Fibroblast of lung (primary cell): ENCODE measurements at regions not wholly inside any gene's neighbourhood (a gene's known extent, or its start where the extent isn't known, plus 50 kb on each side); places are given as distances from the start of the nearest gene placed in this dataset.
A peak's percentile ranks its signal among the peaks of the same experiment; 100 is the strongest.

Source experiments
- DNase-seq, 2 donors: peaks; one replicate each; pipeline versions ENCODE4 v3.0.0 to v3.0.0-alpha.2; 2010; ENCODE audit warnings: low read depth in 2 of 2
- H2AFZ ChIP-seq: 2 replicates; pipeline ENCODE4 v1.5.1; 2012; ENCODE audit warnings: low read length, control low read depth, inconsistent platforms
- H3K27ac ChIP-seq: 2 replicates; pipeline ENCODE4 v1.5.1; 2011; ENCODE audit warnings: low read length, control low read depth; ENCODE audit not compliant: insufficient read depth
- H3K27me3 ChIP-seq: 2 replicates; pipeline ENCODE4 v1.5.1; 2011; ENCODE audit warnings: mild to moderate bottlenecking, low read length; ENCODE audit not compliant: control insufficient read depth, insufficient read depth
- H3K36me3 ChIP-seq: 2 replicates; pipeline ENCODE4 v1.5.1; 2011; ENCODE audit warnings: low read length; ENCODE audit not compliant: control insufficient read depth, insufficient read depth
- H3K4me1 ChIP-seq: 2 replicates; pipeline ENCODE4 v1.5.1; 2011; ENCODE audit warnings: low read length; ENCODE audit not compliant: control insufficient read depth, insufficient read depth; ENCODE audit errors: extremely low read depth
- H3K4me2 ChIP-seq: 2 replicates; pipeline ENCODE4 v1.5.1; 2011; ENCODE audit warnings: low read length, control low read depth; ENCODE audit not compliant: insufficient read depth; ENCODE audit errors: extremely low read depth
- H3K4me3 ChIP-seq, 4 experiments: fragments of 200-600 bp in 1 of 4; sonication (generic) in 1 of 4; replicated peaks in 1 of 4; 2 replicates each; pipeline ENCODE4 v1.5.1; 2011 to 2016; ENCODE audit warnings: low read length in 4 of 4, low read depth in 3 of 4, mild to moderate bottlenecking in 3 of 4, control low read depth in 2 of 4, inconsistent platforms in 1 of 4, mixed read lengths in 1 of 4; ENCODE audit not compliant: insufficient read depth in 1 of 4; ENCODE audit errors: control extremely low read depth in 1 of 4
- H3K79me2 ChIP-seq: 2 replicates; pipeline ENCODE4 v1.5.1; 2012; ENCODE audit warnings: mild to moderate bottlenecking, low read length, inconsistent platforms; ENCODE audit not compliant: control insufficient read depth, insufficient read depth
- H3K9ac ChIP-seq: 2 replicates; pipeline ENCODE4 v1.5.1; 2011; ENCODE audit warnings: mild to moderate bottlenecking, low read length, control low read depth; ENCODE audit not compliant: insufficient read depth
- H3K9me3 ChIP-seq: 2 replicates; pipeline ENCODE4 v1.5.1; 2012; ENCODE audit warnings: low read depth, low read length; ENCODE audit not compliant: control insufficient read depth, insufficient read depth
- H4K20me1 ChIP-seq: 2 replicates; pipeline ENCODE4 v1.5.1; 2011; ENCODE audit warnings: low read length; ENCODE audit not compliant: control insufficient read depth, insufficient read depth; ENCODE audit errors: extremely low read depth
- EZH2 ChIP-seq: IDR thresholded peaks from 2 replicates; pipeline ENCODE4 v1.5.1; 2012; ENCODE audit warnings: low read length, control low read depth, mild to moderate bottlenecking; ENCODE audit errors: missing control alignments
- TF ChIP-seq, protein P1 (sequence below), 2 donors: IDR thresholded peaks in 1 of 2; conservative IDR thresholded peaks in 1 of 2; 1 replicate in 1 of 2; 2 replicates in 1 of 2; pipeline ENCODE4 v1.5.1; 2011 to 2012; ENCODE audit warnings: low read length in 2 of 2, control low read depth in 1 of 2, inconsistent platforms in 1 of 2, low read depth in 1 of 2, mild to moderate bottlenecking in 1 of 2

DNA sequence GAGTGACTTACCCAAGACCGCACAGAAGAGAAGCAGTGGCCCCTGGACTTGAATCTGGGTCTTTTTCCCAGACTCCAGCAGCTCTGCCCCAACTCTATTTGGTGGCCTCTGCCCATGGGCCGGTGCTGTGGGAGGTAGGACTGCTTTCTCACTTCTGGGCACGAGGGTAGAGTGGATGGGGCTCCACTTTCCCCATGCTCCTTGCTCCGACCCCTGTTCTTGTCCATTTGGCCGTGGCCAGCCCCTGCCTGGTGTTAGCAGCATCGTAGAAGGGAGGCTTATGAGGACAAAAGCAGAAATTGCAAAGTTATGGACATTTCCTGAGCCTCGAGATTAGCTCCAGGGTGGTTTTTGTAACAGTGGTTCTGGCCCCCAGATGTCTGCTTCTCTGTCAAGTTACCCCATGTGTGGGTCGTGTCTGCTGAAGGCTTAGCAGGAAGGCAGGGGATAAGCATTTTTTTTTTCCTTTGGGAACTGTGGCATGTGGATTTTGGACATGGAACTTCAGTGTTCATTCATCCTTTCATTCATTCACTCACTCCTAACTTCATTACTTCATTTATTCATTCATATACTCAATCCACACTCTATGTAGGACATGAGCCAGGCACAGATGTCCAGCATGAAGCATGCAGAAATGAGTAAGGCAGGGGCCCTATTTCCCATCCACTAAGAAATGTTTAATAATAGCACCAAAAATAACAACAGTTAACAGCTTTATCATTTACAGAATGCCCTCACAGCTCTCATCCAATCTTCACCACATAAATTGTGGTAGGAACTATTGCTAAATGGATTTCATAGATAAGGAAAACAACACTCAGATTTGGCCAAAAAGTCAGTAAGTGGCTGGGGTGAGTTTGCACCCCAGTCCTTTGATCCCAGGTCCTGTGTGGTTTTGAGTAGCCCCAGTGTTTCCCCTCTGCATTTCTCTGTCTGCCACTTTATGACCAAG, 180.5 kb downstream of the OPA1 start:
- DNase-seq = peak in 1 of 2 donors; percentile 41
- no peak overlapping the region for H3K27ac ChIP-seq
- no peaks in the 10 kb centered on the region for H3K4me1 ChIP-seq
- no peaks in the 10 kb centered on the region for H3K9me3 ChIP-seq
- H3K9ac ChIP-seq = no peak overlapping the region
- no peak overlapping the region for H3K4me3 ChIP-seq
- H2AFZ ChIP-seq = no peak overlapping the region
- TF ChIP-seq, protein P1, sequence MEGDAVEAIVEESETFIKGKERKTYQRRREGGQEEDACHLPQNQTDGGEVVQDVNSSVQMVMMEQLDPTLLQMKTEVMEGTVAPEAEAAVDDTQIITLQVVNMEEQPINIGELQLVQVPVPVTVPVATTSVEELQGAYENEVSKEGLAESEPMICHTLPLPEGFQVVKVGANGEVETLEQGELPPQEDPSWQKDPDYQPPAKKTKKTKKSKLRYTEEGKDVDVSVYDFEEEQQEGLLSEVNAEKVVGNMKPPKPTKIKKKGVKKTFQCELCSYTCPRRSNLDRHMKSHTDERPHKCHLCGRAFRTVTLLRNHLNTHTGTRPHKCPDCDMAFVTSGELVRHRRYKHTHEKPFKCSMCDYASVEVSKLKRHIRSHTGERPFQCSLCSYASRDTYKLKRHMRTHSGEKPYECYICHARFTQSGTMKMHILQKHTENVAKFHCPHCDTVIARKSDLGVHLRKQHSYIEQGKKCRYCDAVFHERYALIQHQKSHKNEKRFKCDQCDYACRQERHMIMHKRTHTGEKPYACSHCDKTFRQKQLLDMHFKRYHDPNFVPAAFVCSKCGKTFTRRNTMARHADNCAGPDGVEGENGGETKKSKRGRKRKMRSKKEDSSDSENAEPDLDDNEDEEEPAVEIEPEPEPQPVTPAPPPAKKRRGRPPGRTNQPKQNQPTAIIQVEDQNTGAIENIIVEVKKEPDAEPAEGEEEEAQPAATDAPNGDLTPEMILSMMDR (conservative IDR thresholded peaks at IDR 0.05 in 1 of 2, IDR thresholded peaks at IDR 0.05 in 1 of 2; ENCODE audit: low read depth in 1 of 2, low read length in 2 of 2) = no peak
- TF ChIP-seq EZH2 = no peak
- no peaks in the 10 kb centered on the region for H3K36me3 ChIP-seq
- H4K20me1 ChIP-seq = no peaks in the 10 kb centered on the region
- peaks cover 29% of the 10 kb centered on the region for H3K27me3 ChIP-seq
- H3K4me2 ChIP-seq = no peak overlapping the region
- no peaks in the 10 kb centered on the region for H3K79me2 ChIP-seq

DNA sequence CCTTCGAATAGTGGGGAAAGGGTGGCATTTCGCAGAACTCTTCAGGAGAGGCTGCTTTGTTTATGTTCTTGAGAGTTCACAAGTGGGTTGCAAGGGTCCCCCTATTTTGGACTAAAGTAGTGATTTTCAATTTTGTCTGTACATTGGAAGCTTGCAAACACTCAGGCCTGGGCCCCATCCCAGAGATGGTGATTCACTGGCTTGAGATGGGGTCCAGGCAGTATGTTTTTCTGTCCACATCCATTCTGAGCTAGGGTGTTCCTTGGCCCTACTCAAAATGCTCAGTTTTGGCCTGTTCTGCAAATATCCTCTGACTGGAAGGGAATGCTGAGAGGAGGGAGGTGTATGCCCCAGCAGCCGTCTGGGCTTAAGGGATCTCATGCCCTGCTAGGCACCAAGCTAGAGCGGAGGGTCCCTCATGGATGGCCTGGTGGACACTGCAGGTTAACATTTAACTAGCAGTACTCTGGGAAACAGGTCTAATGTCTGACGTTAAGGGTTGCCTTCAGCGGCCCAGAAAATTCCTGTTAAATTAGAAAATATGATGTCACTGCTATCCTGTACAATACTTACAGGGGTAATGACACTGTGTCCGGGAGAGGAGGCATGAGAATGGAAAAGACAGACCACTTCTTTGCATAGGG, 181.4 kb downstream of the OPA1 start:
- Histone ChIP-seq H3K79me2 (no peaks in the 10 kb centered on the region), H3K9ac (no peak overlapping the region), H3K4me2 (no peak overlapping the region), H3K4me1 (no peaks in the 10 kb centered on the region), H3K36me3 (no peaks in the 10 kb centered on the region), H4K20me1 (no peaks in the 10 kb centered on the region), H3K27me3 (peaks cover 33% of the 10 kb centered on the region), H3K4me3 (no peak overlapping the region), H3K27ac (no peak overlapping the region), H3K9me3 (no peaks in the 10 kb centered on the region), H2AFZ (no peak overlapping the region)
- TF ChIP-seq, protein P1 (conservative IDR thresholded peaks at IDR 0.05 in 1 of 2, IDR thresholded peaks at IDR 0.05 in 1 of 2; ENCODE audit: low read depth in 1 of 2, low read length in 2 of 2) = no peak
- no peak for TF ChIP-seq EZH2
- peak in 1 of 2 donors; percentile 29 for DNase-seq

DNA sequence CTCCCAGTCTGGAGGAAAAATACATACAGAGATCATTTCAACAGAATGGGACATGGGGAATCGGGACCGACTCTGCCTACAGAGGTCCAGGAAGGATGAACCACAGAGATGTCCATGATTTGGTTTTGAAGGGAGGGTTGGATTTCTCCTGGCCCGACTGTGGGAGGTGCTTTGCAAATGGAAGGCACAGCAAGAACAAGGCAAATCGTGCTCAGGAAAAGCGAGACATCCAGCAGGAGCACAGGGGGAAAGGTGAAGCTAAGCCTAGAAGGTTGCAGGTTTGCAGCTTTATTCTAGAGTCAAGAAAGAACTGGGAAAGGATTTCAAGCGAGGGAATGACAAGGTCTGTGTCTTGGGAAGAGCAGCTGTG, 181.9 kb downstream of the OPA1 start:
- H4K20me1 ChIP-seq = no peaks in the 10 kb centered on the region
- TF ChIP-seq, protein P1 (conservative IDR thresholded peaks at IDR 0.05 in 1 of 2, IDR thresholded peaks at IDR 0.05 in 1 of 2; ENCODE audit: low read depth in 1 of 2, low read length in 2 of 2) = no peak
- no peak for TF ChIP-seq EZH2
- H3K4me1 ChIP-seq = no peaks in the 10 kb centered on the region
- no peak overlapping the region for H3K9ac ChIP-seq
- H3K4me3 ChIP-seq = no peak overlapping the region
- H3K27me3 ChIP-seq = peaks cover 35% of the 10 kb centered on the region
- H3K36me3 ChIP-seq = no peaks in the 10 kb centered on the region
- no peaks in the 10 kb centered on the region for H3K9me3 ChIP-seq
- no peak overlapping the region for H2AFZ ChIP-seq
- no peak overlapping the region for H3K4me2 ChIP-seq
- H3K27ac ChIP-seq = no peak overlapping the region
- H3K79me2 ChIP-seq = no peaks in the 10 kb centered on the region
- no peak for DNase-seq
